ENCODE measurements at regions not wholly inside any gene's neighbourhood (a gene's known extent, or its start where the extent isn't known, plus 50 kb on each side); places are given as distances from the start of the nearest gene placed in this dataset.

DNA sequence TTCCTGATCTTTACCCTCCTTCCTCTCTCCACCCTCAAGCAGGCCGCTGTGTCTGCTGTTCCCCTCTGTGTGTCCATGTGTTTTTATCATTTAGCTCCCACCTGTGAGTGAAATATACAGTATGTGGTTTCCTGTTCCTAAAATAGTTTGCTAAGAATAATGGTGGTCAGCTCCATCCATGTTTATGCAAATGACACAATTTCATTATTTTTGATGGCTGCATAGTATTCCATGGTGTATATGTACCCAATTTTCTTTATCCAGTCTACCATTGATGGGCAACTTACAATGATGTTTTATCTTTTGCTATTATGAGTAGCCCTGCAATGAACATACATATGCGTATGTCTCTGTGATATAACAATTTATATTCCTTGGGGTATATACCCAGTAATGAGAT is 133.4 kb upstream of the RGS18 start:
- DNase-seq: no peak

DNA sequence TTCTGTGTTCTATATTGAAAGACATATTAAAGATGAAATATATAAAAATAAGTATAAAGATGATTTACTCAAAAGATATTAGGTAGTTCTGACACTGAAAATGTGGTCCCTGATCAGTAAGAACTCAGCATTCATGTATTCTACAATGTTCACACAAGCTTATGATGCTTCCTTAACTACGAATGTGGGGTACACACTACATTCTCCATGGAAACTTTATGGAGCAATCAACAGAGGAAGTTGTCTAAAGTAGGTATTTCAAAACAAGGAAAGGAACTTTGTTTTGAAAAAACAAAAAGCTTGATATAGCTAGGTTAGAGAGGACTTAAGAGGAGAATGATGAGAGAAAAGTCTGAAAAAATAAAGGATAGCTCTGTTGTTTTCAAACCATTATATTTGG is 119.7 kb upstream of the RGS18 start:
- no peak for DNase-seq

- DNase-seq: no peak
These were observed 113.1 kb upstream of the RGS18 start for GRCh38 chr1:192045131-192045530.

GRCh38 chr1:192053531-192053971 is 104.7 kb upstream of the RGS18 start:
- no peak for DNase-seq

- no peak for DNase-seq
These were observed 100.5 kb upstream of the RGS18 start for GRCh38 chr1:192057766-192058165.

GRCh38 chr1:192059407-192059806 is 98.9 kb upstream of the RGS18 start:
- DNase-seq: no peak

- DNase-seq: no peak
These were observed 96.7 kb upstream of the RGS18 start for GRCh38 chr1:192061556-192061955.

GRCh38 chr1:192065087-192065486 is 93.2 kb upstream of the RGS18 start:
- no peak for DNase-seq

GRCh38 chr1:192066202-192066601 is 92.1 kb upstream of the RGS18 start:
- DNase-seq: no peak

DNA sequence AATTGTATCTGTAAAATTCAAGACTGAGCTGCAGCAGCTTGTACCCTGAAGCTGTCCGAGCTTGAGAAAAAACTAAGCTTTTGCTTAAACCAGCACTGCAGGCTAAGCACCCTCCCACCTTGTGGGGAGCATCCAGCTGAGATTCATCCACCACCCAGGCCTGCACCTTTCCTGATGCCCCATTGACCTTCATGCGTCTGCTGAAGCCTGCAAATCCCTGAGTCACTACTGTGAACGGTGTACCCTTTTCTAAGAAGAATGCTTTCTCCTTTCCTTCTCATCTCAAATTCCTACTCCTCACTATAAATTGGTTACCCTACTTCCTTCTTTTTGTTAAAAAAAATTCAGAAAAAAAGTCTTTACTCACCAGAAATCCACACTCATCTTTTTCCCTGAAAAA is 90.9 kb upstream of the RGS18 start:
- no peak for DNase-seq

DNA sequence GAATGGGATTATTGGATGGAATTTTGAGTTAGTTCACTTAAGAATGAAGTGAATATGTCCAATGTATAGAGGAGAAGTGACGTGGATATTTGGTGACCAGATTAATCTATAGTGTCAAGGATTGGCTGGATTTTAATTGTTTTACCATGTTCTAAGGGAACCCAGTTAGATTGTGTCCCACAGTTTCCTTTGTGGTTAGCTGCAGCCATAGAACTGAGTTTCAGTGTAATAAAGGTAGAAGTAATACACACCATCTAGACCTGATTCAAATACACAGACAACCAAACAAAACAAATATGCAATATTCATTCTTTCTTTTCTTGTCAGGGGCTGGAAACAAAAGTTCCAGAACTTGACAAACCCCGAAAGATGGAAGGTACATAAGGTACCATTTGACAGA is 88.0 kb upstream of the RGS18 start:
- DNase-seq: no peak

DNA sequence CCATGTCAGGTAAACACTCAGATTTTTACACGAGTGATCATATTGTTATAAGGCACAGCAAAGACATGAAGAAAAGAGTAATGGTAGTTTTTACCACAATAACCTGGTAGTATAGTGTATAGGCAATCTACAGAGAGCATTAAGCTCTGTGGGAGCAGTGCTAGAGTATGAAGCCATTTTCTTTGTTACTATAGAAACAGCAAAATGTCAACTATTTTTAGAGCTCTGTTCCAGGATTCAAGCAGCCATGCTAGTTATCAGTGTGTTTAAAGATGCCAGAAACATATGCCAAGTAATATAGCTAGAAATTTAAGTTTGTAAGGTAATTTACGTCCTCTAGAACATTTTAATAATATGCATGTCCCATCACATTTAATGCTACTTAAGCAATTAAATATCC is 77.6 kb upstream of the RGS18 start:
- no peak for DNase-seq

GRCh38 chr1:192081359-192081758 is 76.9 kb upstream of the RGS18 start:
- DNase-seq: no peak

- DNase-seq: no peak
These were observed 71.6 kb upstream of the RGS18 start for GRCh38 chr1:192086644-192087043.

- DNase-seq: no peak
These were observed 70.9 kb upstream of the RGS18 start for GRCh38 chr1:192087334-192087733.

DNA sequence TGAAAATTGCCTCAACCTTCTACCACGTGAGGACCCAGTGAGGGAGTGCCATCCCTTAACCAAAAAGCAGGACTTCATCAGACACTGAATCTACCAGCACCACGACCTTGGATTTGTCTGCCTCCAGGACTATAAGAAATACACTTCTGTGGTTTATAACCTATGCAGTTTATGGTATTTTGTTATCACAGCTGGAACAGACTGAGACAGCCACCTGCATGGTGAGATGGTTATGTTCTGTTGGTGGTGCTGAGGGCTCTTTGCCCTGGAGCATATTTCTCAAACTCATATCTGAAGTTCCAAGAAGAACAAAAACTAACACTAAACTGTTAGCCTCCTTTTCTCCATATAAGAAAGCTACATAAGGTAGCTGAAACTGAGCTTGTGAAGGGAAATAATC is 69.8 kb upstream of the RGS18 start:
- no peak for DNase-seq

DNA sequence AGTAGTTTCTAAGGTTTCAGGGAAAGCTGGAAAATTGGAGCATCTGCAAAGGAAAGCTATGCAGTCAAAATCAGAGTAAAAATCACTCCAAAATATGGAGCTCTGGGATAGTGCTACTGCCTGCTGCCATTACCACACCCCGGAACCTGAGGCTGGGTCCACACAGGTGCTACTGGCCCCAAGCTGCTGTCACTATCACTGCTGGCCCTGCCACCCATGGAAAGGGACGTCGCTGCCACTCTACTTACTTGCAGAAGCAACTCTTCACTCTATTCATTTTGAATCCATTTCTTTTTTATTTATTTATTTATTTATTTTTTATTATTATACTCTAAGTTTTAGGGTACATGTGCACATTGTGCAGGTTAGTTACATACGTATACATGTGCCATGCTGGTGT is 60.3 kb upstream of the RGS18 start:
- no peak for DNase-seq

- no peak for DNase-seq
These were observed 58.9 kb upstream of the RGS18 start for GRCh38 chr1:192099328-192099727.

DNA sequence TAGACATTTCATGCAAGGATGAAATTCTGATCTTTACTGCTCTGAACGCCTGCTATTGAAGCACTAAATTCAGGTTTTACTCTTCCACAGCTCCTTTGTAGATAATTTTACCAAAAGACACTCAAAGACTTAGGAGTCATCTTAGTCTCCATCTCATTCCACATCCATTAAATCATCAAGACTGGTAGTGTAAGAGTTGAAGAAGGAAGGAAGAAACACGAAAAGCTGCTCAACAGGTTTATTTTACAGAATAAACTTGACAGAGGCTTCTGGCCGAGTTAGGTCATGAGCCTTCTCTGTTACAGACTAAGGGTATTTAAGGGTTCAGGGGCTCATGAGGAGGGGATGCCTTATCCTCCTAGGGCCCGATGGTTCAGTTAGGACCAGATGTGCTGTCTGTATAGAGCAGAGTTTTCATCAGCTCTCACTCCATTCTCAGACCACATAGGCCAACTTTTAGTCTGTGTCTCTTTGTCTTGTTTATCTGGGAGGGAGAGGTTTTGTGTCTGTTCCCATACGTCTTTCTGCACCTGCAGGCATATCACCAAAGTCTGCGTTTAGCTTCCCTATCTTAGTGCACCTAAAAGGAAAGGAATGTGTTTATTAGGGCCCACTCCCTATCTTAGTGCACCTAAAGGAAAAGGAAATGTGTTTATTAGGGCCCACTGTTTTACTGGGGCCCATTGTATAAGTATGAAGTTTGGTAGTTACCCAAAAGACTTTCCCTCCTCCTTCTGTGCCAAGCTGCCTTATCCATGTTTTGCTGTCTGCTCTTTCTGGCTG is 57.4 kb upstream of the RGS18 start:
- no peak for DNase-seq

DNA sequence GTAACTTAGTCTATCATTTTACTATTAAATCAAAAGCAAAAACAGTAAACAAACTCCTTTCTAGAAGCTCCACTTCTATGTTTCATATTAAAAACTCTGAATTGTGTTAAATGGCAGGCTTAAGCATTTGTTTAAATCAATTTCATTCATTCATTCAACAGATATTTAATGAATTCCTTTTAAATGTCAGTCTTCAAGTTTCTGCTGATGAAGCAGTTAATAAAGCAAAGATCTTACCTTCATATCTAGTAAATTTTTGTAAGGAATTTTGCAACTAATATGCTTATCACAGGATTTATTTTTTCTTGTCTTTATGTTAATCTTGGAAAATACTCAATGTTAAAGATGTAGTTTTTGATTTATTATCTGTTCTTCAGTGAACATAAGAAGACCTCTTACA is 54.1 kb upstream of the RGS18 start:
- DNase-seq: no peak

- DNase-seq: no peak
These were observed 53.4 kb upstream of the RGS18 start for GRCh38 chr1:192104852-192105251.

DNA sequence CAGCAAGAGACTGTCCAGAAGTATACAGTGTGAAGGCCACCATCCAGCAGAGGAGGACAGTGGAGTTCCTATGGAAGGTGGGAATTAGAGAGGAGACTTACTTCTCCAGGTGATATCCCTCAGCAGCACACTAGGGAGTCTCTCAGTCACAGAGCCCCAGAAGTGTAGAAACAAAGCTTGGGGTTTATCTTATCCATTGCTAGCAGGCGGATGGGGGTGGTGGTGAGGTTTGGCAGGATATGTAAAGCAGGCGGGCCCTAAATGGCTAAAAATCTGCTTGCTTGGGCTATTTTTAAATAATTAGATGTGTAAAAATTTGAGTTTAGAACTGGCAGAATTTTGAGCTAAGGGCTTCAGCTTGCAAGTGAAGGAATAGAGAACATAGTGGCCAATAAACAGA is 50.1 kb upstream of the RGS18 start:
- DNase-seq: no peak

Data from NCI-H345 (cell line).